CD4-positive, alpha-beta T cell treated with Interleukin-10 for 1 hour (primary cell): ENCODE measurements at regions not wholly inside any gene's neighbourhood (a gene's known extent, or its start where the extent isn't known, plus 50 kb on each side); places are given as distances from the start of the nearest gene placed in this dataset.
A peak's percentile ranks its signal among the peaks of the same experiment; 100 is the strongest.
"Not testable (repeated sequence)": the region's sequence is repeated elsewhere in the genome, so short reads cannot be mapped to it uniquely, and the experiment has no call there.

ENCODE experiments used
- DNase-seq: peaks from one replicate; pipeline ENCODE4 v3.0.0-alpha.2; 2020

GRCh38 chr10:8173866-8174243 is 119.4 kb downstream of the GATA3 start:
- DNase-seq: no peak

- no peak for DNase-seq
Observed at GRCh38 chr10:8174762-8175161, 120.3 kb downstream of the GATA3 start.

GRCh38 chr10:8177526-8177925 is 123.0 kb downstream of the GATA3 start:
- not testable (repeated sequence) for DNase-seq

- DNase-seq: not testable (repeated sequence)
Observed at GRCh38 chr10:8179773-8180172, 125.3 kb downstream of the GATA3 start.

GRCh38 chr10:8180360-8181109 is 126.0 kb downstream of the GATA3 start:
- no peak for DNase-seq

- no peak for DNase-seq
Observed at GRCh38 chr10:8181496-8182157, 127.1 kb downstream of the GATA3 start.

GRCh38 chr10:8182806-8183205 is 128.3 kb downstream of the GATA3 start:
- DNase-seq: peak; percentile 9

- peak; percentile 76 for DNase-seq
Observed at GRCh38 chr10:8183241-8183704, 128.8 kb downstream of the GATA3 start.

GRCh38 chr10:8187171-8187666 is 132.7 kb downstream of the GATA3 start:
- no peak for DNase-seq

- DNase-seq: no peak
Observed at GRCh38 chr10:8189458-8189857, 135.0 kb downstream of the GATA3 start.

GRCh38 chr10:8192301-8192700 is 137.8 kb downstream of the GATA3 start:
- no peak for DNase-seq

GRCh38 chr10:8193546-8193945 is 139.1 kb downstream of the GATA3 start:
- DNase-seq: no peak

GRCh38 chr10:8194050-8194449 is 139.6 kb downstream of the GATA3 start:
- no peak for DNase-seq

- DNase-seq: no peak
Observed at GRCh38 chr10:8206882-8207281, 152.4 kb downstream of the GATA3 start.

GRCh38 chr10:8211631-8212030 is 157.1 kb downstream of the GATA3 start:
- DNase-seq: no peak

GRCh38 chr10:8213735-8214134 is 159.2 kb downstream of the GATA3 start:
- DNase-seq: no peak

- DNase-seq: no peak
Observed at GRCh38 chr10:8214587-8214986, 160.1 kb downstream of the GATA3 start.

- no peak for DNase-seq
Observed at GRCh38 chr10:8216893-8217292, 162.4 kb downstream of the GATA3 start.

GRCh38 chr10:8221451-8221850 is 167.0 kb downstream of the GATA3 start:
- no peak for DNase-seq

GRCh38 chr10:8224591-8224990 is 170.1 kb downstream of the GATA3 start:
- DNase-seq: no peak

- no peak for DNase-seq
Observed at GRCh38 chr10:8225187-8225586, 170.7 kb downstream of the GATA3 start.

GRCh38 chr10:8227246-8227645 is 172.8 kb downstream of the GATA3 start:
- DNase-seq: no peak

- no peak for DNase-seq
Observed at GRCh38 chr10:8229153-8229552, 174.7 kb downstream of the GATA3 start.

GRCh38 chr10:8230902-8231301 is 176.4 kb downstream of the GATA3 start:
- DNase-seq: no peak
